H9 (cell line): ENCODE measurements at regions not wholly inside any gene's neighbourhood (a gene's known extent, or its start where the extent isn't known, plus 50 kb on each side); places are given as distances from the start of the nearest gene placed in this dataset.

Source experiments
- DNase-seq: peaks from one replicate; pipeline ENCODE4 v3.0.0-alpha.2; 2017
- H2AFZ ChIP-seq: one replicate; pipeline ENCODE4 v1.6.1; 2013; ENCODE audit warnings: mild to moderate bottlenecking, low read length, control low read depth, moderate library complexity
- H2AK5ac ChIP-seq: 2 replicates; pipeline ENCODE4 v1.6.1; 2013; ENCODE audit warnings: low read length, control low read depth, mixed read lengths; ENCODE audit not compliant: insufficient read length
- H2BK120ac ChIP-seq: one replicate; pipeline ENCODE4 v1.6.1; 2013; ENCODE audit warnings: low read depth, mild to moderate bottlenecking, low read length, control low read depth, inconsistent platforms; ENCODE audit not compliant: poor library complexity, severe bottlenecking
- H2BK12ac ChIP-seq: 2 replicates; pipeline ENCODE4 v1.6.1; 2013; ENCODE audit warnings: low read length, control low read depth, mixed read lengths, low read depth; ENCODE audit not compliant: insufficient read length
- H2BK15ac ChIP-seq: 2 replicates; pipeline ENCODE4 v1.6.1; 2013; ENCODE audit warnings: low read depth, low read length, control low read depth
- H2BK20ac ChIP-seq: one replicate; pipeline ENCODE4 v1.6.1; 2013; ENCODE audit warnings: low read depth, mild to moderate bottlenecking, low read length, control low read depth, inconsistent platforms; ENCODE audit not compliant: poor library complexity, severe bottlenecking
- H2BK5ac ChIP-seq: 2 replicates; pipeline ENCODE4 v1.6.1; 2013; ENCODE audit warnings: low read length, control low read depth, mixed read lengths; ENCODE audit not compliant: insufficient read length
- H3K14ac ChIP-seq: 2 replicates; pipeline ENCODE4 v1.6.1; 2013; ENCODE audit warnings: low read length, control low read depth; ENCODE audit not compliant: insufficient read depth
- H3K18ac ChIP-seq: 2 replicates; pipeline ENCODE4 v1.6.1; 2013; ENCODE audit warnings: low read depth, mild to moderate bottlenecking, mixed read lengths, low read length, control low read depth; ENCODE audit not compliant: insufficient read length
- H3K23ac ChIP-seq: 2 replicates; pipeline ENCODE4 v1.6.1; 2013; ENCODE audit warnings: low read length, control low read depth, mixed read lengths, low read depth; ENCODE audit not compliant: insufficient read length
- H3K23me2 ChIP-seq: 2 replicates; pipeline ENCODE4 v1.6.1; 2013; ENCODE audit warnings: low read depth, mild to moderate bottlenecking, mixed read lengths, low read length, control low read depth; ENCODE audit not compliant: insufficient read length, poor library complexity, severe bottlenecking
- H3K27ac ChIP-seq: 2 replicates; pipeline ENCODE4 v1.5.1; 2013; ENCODE audit warnings: low read length, control low read depth, mixed read lengths, low read depth; ENCODE audit not compliant: insufficient read length
- H3K27me3 ChIP-seq: 2 replicates; pipeline ENCODE4 v1.6.1; 2013; ENCODE audit warnings: low read length, control low read depth, inconsistent platforms; ENCODE audit not compliant: insufficient read depth
- H3K4ac ChIP-seq: 2 replicates; pipeline ENCODE4 v1.6.1; 2013; ENCODE audit warnings: low read depth, mild to moderate bottlenecking, control low read depth, inconsistent platforms, low read length, moderate library complexity
- H3K4me1 ChIP-seq: 2 replicates; pipeline ENCODE4 v1.6.1; 2013; ENCODE audit warnings: low read length, control low read depth, inconsistent platforms; ENCODE audit not compliant: insufficient read depth
- H3K4me2 ChIP-seq: 2 replicates; pipeline ENCODE4 v1.6.1; 2013; ENCODE audit warnings: low read length, control low read depth, mixed read lengths; ENCODE audit not compliant: insufficient read length, insufficient read depth
- H3K56ac ChIP-seq: 2 replicates; pipeline ENCODE4 v1.6.1; 2013; ENCODE audit warnings: low read depth, mild to moderate bottlenecking, mixed read lengths, low read length, control low read depth; ENCODE audit not compliant: insufficient read length
- H3K79me1 ChIP-seq: 2 replicates; pipeline ENCODE4 v1.6.1; 2013; ENCODE audit warnings: low read depth, mild to moderate bottlenecking, moderate library complexity, low read length, control low read depth, inconsistent platforms; ENCODE audit not compliant: insufficient read depth, poor library complexity, severe bottlenecking
- H3K79me2 ChIP-seq: 2 replicates; pipeline ENCODE4 v1.6.1; 2013; ENCODE audit warnings: low read length, control low read depth, inconsistent platforms; ENCODE audit not compliant: insufficient read depth
- H3K9ac ChIP-seq: 2 replicates; pipeline ENCODE4 v1.6.1; 2013; ENCODE audit warnings: low read length, control low read depth, mixed read lengths; ENCODE audit not compliant: insufficient read length; ENCODE audit errors: extremely low read depth
- H3K9me3 ChIP-seq: one replicate; pipeline ENCODE4 v1.6.1; 2013; ENCODE audit warnings: low read depth, low read length, inconsistent platforms; ENCODE audit not compliant: control insufficient read depth
- H3T11ph ChIP-seq: one replicate; pipeline ENCODE4 v1.6.1; 2013; ENCODE audit warnings: mild to moderate bottlenecking, low read length, control low read depth, inconsistent platforms
- H4K20me1 ChIP-seq: one replicate; pipeline ENCODE4 v1.6.1; 2013; ENCODE audit not compliant: control insufficient read depth, insufficient read length, insufficient read depth
- H4K5ac ChIP-seq: 2 replicates; pipeline ENCODE4 v1.6.1; 2013; ENCODE audit warnings: low read depth, mild to moderate bottlenecking, mixed read lengths, low read length, control low read depth; ENCODE audit not compliant: insufficient read length
- H4K8ac ChIP-seq: replicated peaks from 2 replicates; pipeline ENCODE4 v1.6.1; 2013; ENCODE audit warnings: low read length, control low read depth, mixed read lengths, low read depth; ENCODE audit not compliant: insufficient read length
- H4K91ac ChIP-seq: 2 replicates; pipeline ENCODE4 v1.6.1; 2013; ENCODE audit warnings: low read depth, mild to moderate bottlenecking, moderate library complexity, mixed read lengths, low read length, control low read depth; ENCODE audit not compliant: insufficient read length
- H3K27ac Mint-ChIP-seq, 3 experiments: 2 replicates in 2 of 3; 3 replicates in 1 of 3; pipeline ENCODE4 v1.8.0; 2020 to 2021; ENCODE audit warnings: mixed read lengths in 3 of 3, mild to moderate bottlenecking in 1 of 3, moderate library complexity in 1 of 3
- H3K27me3 Mint-ChIP-seq: 2 replicates; pipeline ENCODE4 v1.8.0; 2021; ENCODE audit warnings: low read depth, mild to moderate bottlenecking, moderate library complexity, mixed read lengths
- H3K36me3 Mint-ChIP-seq, 3 experiments: 2 replicates in 2 of 3; 3 replicates in 1 of 3; pipeline ENCODE4 v1.8.0; 2020 to 2021; ENCODE audit warnings: low read depth in 3 of 3, mixed read lengths in 3 of 3; ENCODE audit not compliant: insufficient read depth in 1 of 3
- H3K4me1 Mint-ChIP-seq, 2 experiments: 2 replicates each; pipeline ENCODE4 v1.8.0; 2020; ENCODE audit warnings: mixed read lengths in 2 of 2
- H3K4me3 Mint-ChIP-seq, 2 experiments: 2 replicates in 1 of 2; 3 replicates in 1 of 2; pipeline ENCODE4 v1.8.0; 2020 to 2021; ENCODE audit warnings: mild to moderate bottlenecking in 2 of 2, mixed read lengths in 2 of 2, moderate library complexity in 1 of 2
- H3K9me3 Mint-ChIP-seq, 2 experiments: 2 replicates in 1 of 2; 3 replicates in 1 of 2; pipeline ENCODE4 v1.8.0; 2020; ENCODE audit warnings: mild to moderate bottlenecking in 2 of 2, mixed read lengths in 2 of 2, moderate library complexity in 1 of 2
- WGBS: extraction: QIAGEN DNeasy Blood & Tissue Kit; methylation state at CpG from one replicate; pipeline ENCODE4 v1.1.7; 2013; ENCODE audit warnings: missing lambda C conversion rate, low lambda C conversion rate, mixed read lengths; ENCODE audit not compliant: insufficient read length; ENCODE audit errors: extremely low coverage; 5-methylcytosine and 5-hydroxymethylcytosine counted together
- TF ChIP-seq, protein P1 (sequence below): fragments of 200-600 bp; sonication (generic); conservative IDR thresholded peaks from 3 replicates; pipeline ENCODE4 v1.8.0; 2021; ENCODE audit warnings: antibody characterized with exemption, mild to moderate bottlenecking

DNA sequence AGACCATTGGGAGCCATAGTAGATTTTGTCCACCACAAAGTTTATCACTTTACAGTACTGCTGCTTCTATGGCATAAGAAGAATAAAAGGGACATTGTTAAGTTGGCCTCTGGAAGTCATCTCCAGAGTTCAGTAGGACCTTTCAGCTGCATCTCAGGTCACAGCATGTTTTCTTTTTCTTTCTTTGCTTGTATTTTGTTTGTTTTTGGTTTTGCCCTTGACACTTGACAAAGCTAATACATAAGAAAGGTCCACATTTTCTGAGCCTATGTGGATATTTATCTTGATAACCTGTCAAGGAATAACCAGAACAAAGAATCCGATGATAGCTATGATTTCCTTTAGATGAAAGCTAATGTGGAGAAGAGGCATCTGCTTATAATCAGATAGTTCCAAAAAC is 101.6 kb upstream of the XIRP2 start:
- Histone ChIP-seq H4K20me1 (no peaks in the 10 kb centered on the region), H3T11ph (no peak overlapping the region), H2BK20ac (no peak overlapping the region), H3K9ac (no peak overlapping the region), H3K4me2 (no peak overlapping the region), H2AFZ (no peak overlapping the region), H3K18ac (no peak overlapping the region), H4K91ac (no peak overlapping the region), H3K27ac (no peak overlapping the region), H3K23ac (no peak overlapping the region), H2AK5ac (no peak overlapping the region), H3K4me1 (peaks cover 3% of the 10 kb centered on the region; the same call in 1 of the 2 replicates), H2BK12ac (no peak overlapping the region), H3K79me2 (no peaks in the 10 kb centered on the region), H2BK15ac (no peak overlapping the region), H3K79me1 (no peaks in the 10 kb centered on the region), H4K5ac (no peak overlapping the region), H3K23me2 (no peaks in the 10 kb centered on the region), H4K8ac (no peak overlapping the region), H3K27me3 (no peaks in the 10 kb centered on the region), H2BK5ac (no peak overlapping the region), H3K14ac (no peak overlapping the region), H3K9me3 (no peaks in the 10 kb centered on the region), H3K56ac (no peak overlapping the region), H2BK120ac (no peak overlapping the region), H3K4ac (no peak overlapping the region)
- no peak overlapping the region for H3K27ac Mint-ChIP-seq
- H3K4me1 Mint-ChIP-seq: peaks cover 13 to 23% of the 10 kb centered on the region in 2 experiments
- TF ChIP-seq, protein P1, sequence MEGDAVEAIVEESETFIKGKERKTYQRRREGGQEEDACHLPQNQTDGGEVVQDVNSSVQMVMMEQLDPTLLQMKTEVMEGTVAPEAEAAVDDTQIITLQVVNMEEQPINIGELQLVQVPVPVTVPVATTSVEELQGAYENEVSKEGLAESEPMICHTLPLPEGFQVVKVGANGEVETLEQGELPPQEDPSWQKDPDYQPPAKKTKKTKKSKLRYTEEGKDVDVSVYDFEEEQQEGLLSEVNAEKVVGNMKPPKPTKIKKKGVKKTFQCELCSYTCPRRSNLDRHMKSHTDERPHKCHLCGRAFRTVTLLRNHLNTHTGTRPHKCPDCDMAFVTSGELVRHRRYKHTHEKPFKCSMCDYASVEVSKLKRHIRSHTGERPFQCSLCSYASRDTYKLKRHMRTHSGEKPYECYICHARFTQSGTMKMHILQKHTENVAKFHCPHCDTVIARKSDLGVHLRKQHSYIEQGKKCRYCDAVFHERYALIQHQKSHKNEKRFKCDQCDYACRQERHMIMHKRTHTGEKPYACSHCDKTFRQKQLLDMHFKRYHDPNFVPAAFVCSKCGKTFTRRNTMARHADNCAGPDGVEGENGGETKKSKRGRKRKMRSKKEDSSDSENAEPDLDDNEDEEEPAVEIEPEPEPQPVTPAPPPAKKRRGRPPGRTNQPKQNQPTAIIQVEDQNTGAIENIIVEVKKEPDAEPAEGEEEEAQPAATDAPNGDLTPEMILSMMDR: no peak
- H3K4me3 Mint-ChIP-seq: no peak overlapping the region
- no CpG with 5 or more reads among the region's 1 CpG for WGBS
- peaks cover 0 to 2% of the 10 kb centered on the region in 2 experiments; a peak in 2 of 5 replicates for H3K9me3 Mint-ChIP-seq
- H3K36me3 Mint-ChIP-seq: no peaks in the 10 kb centered on the region
- no peaks in the 10 kb centered on the region for H3K27me3 Mint-ChIP-seq
- no peak for DNase-seq
